ENCODE measurements at regions not wholly inside any gene's neighbourhood (a gene's known extent, or its start where the extent isn't known, plus 50 kb on each side); places are given as distances from the start of the nearest gene placed in this dataset.
A peak's percentile ranks its signal among the peaks of the same experiment; 100 is the strongest.
"Not testable (repeated sequence)": the region's sequence is repeated elsewhere in the genome, so short reads cannot be mapped to it uniquely, and the experiment has no call there.

DNA sequence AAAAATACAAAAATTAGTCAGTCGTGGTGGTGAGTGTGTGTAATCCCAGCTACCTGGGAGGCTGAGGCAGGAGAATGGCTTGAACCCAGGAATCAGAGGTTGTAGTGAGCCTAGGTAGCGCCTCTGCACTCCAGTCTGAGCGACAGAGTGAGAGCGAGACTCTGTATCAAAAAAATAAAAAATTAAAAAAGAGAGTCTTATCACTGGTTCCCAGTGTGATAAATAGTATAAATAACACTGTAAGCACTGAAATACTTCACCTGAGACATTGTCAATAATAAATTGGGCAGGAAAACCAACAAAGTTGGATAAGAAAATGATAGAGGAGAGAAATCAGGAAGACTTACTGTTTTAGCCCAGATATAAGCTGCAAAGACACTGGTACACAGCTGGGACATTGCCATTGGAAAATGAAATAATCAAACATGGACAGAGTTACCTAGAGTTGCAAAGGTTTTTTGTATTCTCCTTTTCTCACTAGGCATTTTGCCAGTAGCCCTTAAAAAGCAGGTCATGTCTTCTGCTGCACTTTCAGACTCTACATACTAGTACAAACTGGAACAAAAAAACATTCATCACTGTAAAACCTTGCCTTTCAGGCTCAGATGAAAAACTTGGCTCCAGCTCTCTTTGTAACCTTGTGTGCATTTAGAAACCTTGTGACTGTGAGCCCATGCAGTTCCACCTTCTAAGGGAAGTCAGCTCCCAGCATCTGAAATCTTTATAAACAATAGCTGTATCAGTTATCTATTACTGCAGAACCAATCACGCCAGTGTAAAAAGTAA is 55.0 kb upstream of the PPP1R2C start:
- H3K4me2 ChIP-seq (ENCODE audit: low read length): no peak overlapping the region
- DNase-seq: no peak
- H2BK12ac ChIP-seq (ENCODE audit: low read length): no peak overlapping the region
- H3K9me3 ChIP-seq (ENCODE audit: insufficient read depth, low read depth, low read length): no peaks in the 10 kb centered on the region
- H3K4ac ChIP-seq (ENCODE audit: low read depth, low read length): no peak overlapping the region
- H2BK120ac ChIP-seq (ENCODE audit: insufficient read depth, low read length, poor library complexity): no peak overlapping the region
- WGBS (ENCODE audit: extremely low coverage, insufficient coverage, insufficient read length): no CpG with 5 or more reads among the region's 5 CpGs
- no peak overlapping the region for H3K18ac ChIP-seq (ENCODE audit: low read length)
- no peak overlapping the region for H3K4me3 ChIP-seq (ENCODE audit: low read depth, low read length)
- H3K36me3 ChIP-seq (ENCODE audit: control insufficient read depth in 1 of 2, insufficient read depth in 2 of 2, low read length in 2 of 2): no peaks in the 10 kb centered on the region
- no peak overlapping the region for H2AFZ ChIP-seq (ENCODE audit: insufficient read depth, low read length, poor library complexity)
- no peak overlapping the region for H3K23ac ChIP-seq (ENCODE audit: low read length)
- H3K14ac ChIP-seq (ENCODE audit: low read length): no peak overlapping the region
- no peaks in the 10 kb centered on the region for H3K79me1 ChIP-seq (ENCODE audit: low read length)
- no peaks in the 10 kb centered on the region for H3K79me2 ChIP-seq (ENCODE audit: control insufficient read depth, insufficient read depth, low read length, poor library complexity)
- no peak overlapping the region for H3K27ac ChIP-seq (ENCODE audit: low read depth, low read length)
- no peak overlapping the region for H4K12ac ChIP-seq (ENCODE audit: low read depth, low read length)
- H4K8ac ChIP-seq (ENCODE audit: low read depth, low read length): no peak overlapping the region
- H3K27me3 ChIP-seq (ENCODE audit: insufficient read depth, low read length): no peaks in the 10 kb centered on the region
- H3K4me1 ChIP-seq (ENCODE audit: control insufficient read depth in 1 of 2, insufficient read depth in 2 of 2, low read length in 2 of 2): no peaks in the 10 kb centered on the region
- H2BK5ac ChIP-seq (ENCODE audit: low read depth, low read length, poor library complexity): no peak overlapping the region
- H2AK5ac ChIP-seq (ENCODE audit: low read length): no peak overlapping the region
- no peak overlapping the region for H4K91ac ChIP-seq (ENCODE audit: low read depth, low read length)
- H3K9ac ChIP-seq (ENCODE audit: low read length): no peak overlapping the region

DNA sequence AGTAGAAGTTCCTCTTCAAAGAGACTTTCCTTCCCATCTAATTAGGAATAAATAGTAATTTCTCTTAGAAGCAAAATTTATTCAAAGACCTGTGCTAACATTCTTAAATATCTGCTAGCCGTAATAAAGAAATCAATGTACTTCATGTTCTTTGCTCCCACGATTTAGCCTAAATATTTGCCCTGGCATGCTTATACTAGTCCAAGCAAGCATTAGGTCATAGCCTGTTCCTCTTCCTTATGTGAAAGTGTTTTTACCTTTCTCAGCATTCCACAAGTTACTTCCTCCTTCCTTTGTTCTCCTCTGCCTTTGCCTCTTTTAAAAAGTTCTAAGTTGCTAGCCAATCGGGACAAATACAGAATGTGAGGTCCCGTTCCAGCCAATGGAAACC is 55.6 kb upstream of the PPP1R2C start:
- no CpG with 5 or more reads among the region's 4 CpGs for WGBS (ENCODE audit: extremely low coverage, insufficient coverage, insufficient read length)
- H2AFZ ChIP-seq (ENCODE audit: insufficient read depth, low read length, poor library complexity); H3K79me2 ChIP-seq (ENCODE audit: control insufficient read depth, insufficient read depth, low read length, poor library complexity): not testable (repeated sequence)

DNA sequence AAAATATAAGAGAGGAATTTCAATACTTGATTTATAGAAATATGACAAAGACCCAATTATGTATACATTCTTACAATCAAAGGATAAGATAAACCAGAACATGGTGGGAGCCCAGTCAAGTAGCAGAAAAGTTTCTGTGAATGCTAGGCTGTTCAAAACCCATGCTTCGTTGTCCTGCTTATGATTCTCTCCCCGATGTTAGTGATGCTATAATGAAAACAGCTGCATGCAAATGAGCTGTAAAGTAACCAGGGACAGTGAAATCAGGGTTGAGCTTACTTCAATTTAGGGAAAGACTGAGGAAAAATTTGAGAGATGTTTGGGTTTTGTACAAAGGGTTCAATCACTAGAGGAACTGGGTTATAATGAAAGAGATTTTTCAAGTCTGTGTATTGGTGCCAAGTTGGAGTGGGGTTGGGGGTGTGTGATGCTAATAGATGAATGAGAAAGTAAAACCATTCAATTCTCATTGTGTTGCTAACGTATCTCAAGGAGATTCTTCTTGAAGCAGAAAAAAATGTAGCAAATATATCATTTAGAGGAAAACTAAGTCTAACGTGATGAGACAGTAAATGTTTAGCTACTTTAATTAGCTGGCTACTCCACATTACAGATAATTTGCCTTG is 59.3 kb upstream of the PPP1R2C start:
- no peak overlapping the region for H3K18ac ChIP-seq (ENCODE audit: low read length)
- no peak overlapping the region for H4K91ac ChIP-seq (ENCODE audit: low read depth, low read length)
- H3K9me3 ChIP-seq (ENCODE audit: insufficient read depth, low read depth, low read length): no peaks in the 10 kb centered on the region
- no peaks in the 10 kb centered on the region for H3K36me3 ChIP-seq (ENCODE audit: control insufficient read depth in 1 of 2, insufficient read depth in 2 of 2, low read length in 2 of 2)
- no peak overlapping the region for H2BK120ac ChIP-seq (ENCODE audit: insufficient read depth, low read length, poor library complexity)
- no peak overlapping the region for H3K14ac ChIP-seq (ENCODE audit: low read length)
- no peaks in the 10 kb centered on the region for H3K79me2 ChIP-seq (ENCODE audit: control insufficient read depth, insufficient read depth, low read length, poor library complexity)
- no peak overlapping the region for H3K4me2 ChIP-seq (ENCODE audit: low read length)
- H2AK5ac ChIP-seq (ENCODE audit: low read length): no peak overlapping the region
- H3K27ac ChIP-seq (ENCODE audit: low read depth, low read length): no peak overlapping the region
- no peak for DNase-seq
- no CpG with 5 or more reads among the region's 4 CpGs for WGBS (ENCODE audit: extremely low coverage, insufficient coverage, insufficient read length)
- H4K8ac ChIP-seq (ENCODE audit: low read depth, low read length): no peak overlapping the region
- no peak overlapping the region for H2AFZ ChIP-seq (ENCODE audit: insufficient read depth, low read length, poor library complexity)
- H2BK12ac ChIP-seq (ENCODE audit: low read length): no peak overlapping the region
- H3K4ac ChIP-seq (ENCODE audit: low read depth, low read length): no peak overlapping the region
- H3K79me1 ChIP-seq (ENCODE audit: low read length): no peaks in the 10 kb centered on the region
- no peaks in the 10 kb centered on the region for H3K4me1 ChIP-seq (ENCODE audit: control insufficient read depth in 1 of 2, insufficient read depth in 2 of 2, low read length in 2 of 2)
- H2BK5ac ChIP-seq (ENCODE audit: low read depth, low read length, poor library complexity): no peak overlapping the region
- no peak overlapping the region for H3K23ac ChIP-seq (ENCODE audit: low read length)
- H3K4me3 ChIP-seq (ENCODE audit: low read depth, low read length): no peak overlapping the region
- H3K9ac ChIP-seq (ENCODE audit: low read length): no peak overlapping the region
- no peak overlapping the region for H4K12ac ChIP-seq (ENCODE audit: low read depth, low read length)
- no peaks in the 10 kb centered on the region for H3K27me3 ChIP-seq (ENCODE audit: insufficient read depth, low read length)

More for the DNA sequence above, 55.6 kb upstream of the PPP1R2C start:
- H3K4me3 ChIP-seq (ENCODE audit: low read depth, low read length); H2BK12ac ChIP-seq (ENCODE audit: low read length); H3K23ac ChIP-seq (ENCODE audit: low read length); H3K14ac ChIP-seq (ENCODE audit: low read length); DNase-seq; H3K4me2 ChIP-seq (ENCODE audit: low read length); H2BK5ac ChIP-seq (ENCODE audit: low read depth, low read length, poor library complexity); H3K9ac ChIP-seq (ENCODE audit: low read length); H3K27ac ChIP-seq (ENCODE audit: low read depth, low read length); H4K8ac ChIP-seq (ENCODE audit: low read depth, low read length); H3K79me1 ChIP-seq (ENCODE audit: low read length); H3K4ac ChIP-seq (ENCODE audit: low read depth, low read length); H3K18ac ChIP-seq (ENCODE audit: low read length); H2BK120ac ChIP-seq (ENCODE audit: insufficient read depth, low read length, poor library complexity); H3K36me3 ChIP-seq (ENCODE audit: control insufficient read depth in 1 of 2, insufficient read depth in 2 of 2, low read length in 2 of 2); H4K12ac ChIP-seq (ENCODE audit: low read depth, low read length); H3K27me3 ChIP-seq (ENCODE audit: insufficient read depth, low read length); H2AK5ac ChIP-seq (ENCODE audit: low read length); H3K4me1 ChIP-seq (ENCODE audit: control insufficient read depth in 1 of 2, insufficient read depth in 2 of 2, low read length in 2 of 2); H3K9me3 ChIP-seq (ENCODE audit: insufficient read depth, low read depth, low read length): not testable (repeated sequence)
- peak overlapping the region; percentile 37 for H4K91ac ChIP-seq (ENCODE audit: low read depth, low read length)

DNA sequence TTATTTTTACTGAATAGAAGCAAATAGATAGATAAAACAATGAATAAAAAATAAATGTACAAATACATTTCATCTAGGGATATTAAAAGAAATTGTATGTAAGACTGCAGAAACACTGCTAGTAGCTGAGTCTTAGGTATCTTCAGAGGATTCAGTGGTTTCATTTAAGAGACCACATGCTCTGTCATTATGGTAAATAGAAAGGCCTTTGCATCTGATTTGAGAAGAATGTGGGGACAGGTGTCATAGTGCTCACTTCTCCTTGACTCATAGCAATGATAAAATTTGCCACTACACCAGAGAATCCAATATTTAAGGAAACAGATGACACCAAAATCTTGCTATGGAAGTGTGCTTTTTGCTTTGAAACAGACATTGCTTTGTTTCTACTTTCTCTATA is 59.8 kb upstream of the PPP1R2C start:
- Histone ChIP-seq H3K36me3 (ENCODE audit: control insufficient read depth in 1 of 2, insufficient read depth in 2 of 2, low read length in 2 of 2) (no peaks in the 10 kb centered on the region), H3K79me2 (ENCODE audit: control insufficient read depth, insufficient read depth, low read length, poor library complexity) (no peaks in the 10 kb centered on the region), H2BK5ac (ENCODE audit: low read depth, low read length, poor library complexity) (no peak overlapping the region), H3K79me1 (ENCODE audit: low read length) (no peaks in the 10 kb centered on the region), H3K4me1 (ENCODE audit: control insufficient read depth in 1 of 2, insufficient read depth in 2 of 2, low read length in 2 of 2) (no peaks in the 10 kb centered on the region), H2BK120ac (ENCODE audit: insufficient read depth, low read length, poor library complexity) (no peak overlapping the region), H3K23ac (ENCODE audit: low read length) (no peak overlapping the region), H3K18ac (ENCODE audit: low read length) (no peak overlapping the region), H3K27ac (ENCODE audit: low read depth, low read length) (no peak overlapping the region), H3K27me3 (ENCODE audit: insufficient read depth, low read length) (no peaks in the 10 kb centered on the region), H3K4ac (ENCODE audit: low read depth, low read length) (no peak overlapping the region), H2AK5ac (ENCODE audit: low read length) (no peak overlapping the region), H2AFZ (ENCODE audit: insufficient read depth, low read length, poor library complexity) (no peak overlapping the region), H3K9me3 (ENCODE audit: insufficient read depth, low read depth, low read length) (no peaks in the 10 kb centered on the region), H4K12ac (ENCODE audit: low read depth, low read length) (no peak overlapping the region), H4K91ac (ENCODE audit: low read depth, low read length) (no peak overlapping the region), H4K8ac (ENCODE audit: low read depth, low read length) (no peak overlapping the region), H3K14ac (ENCODE audit: low read length) (no peak overlapping the region), H3K4me2 (ENCODE audit: low read length) (no peak overlapping the region), H2BK12ac (ENCODE audit: low read length) (no peak overlapping the region), H3K9ac (ENCODE audit: low read length) (no peak overlapping the region), H3K4me3 (ENCODE audit: low read depth, low read length) (no peak overlapping the region)
- no peak for DNase-seq

Measured in trophoblast cell (in vitro differentiated cells and primary cell).